Neuronal stem cell (in vitro differentiated cells): ENCODE measurements at regions not wholly inside any gene's neighbourhood (a gene's known extent, or its start where the extent isn't known, plus 50 kb on each side); places are given as distances from the start of the nearest gene placed in this dataset.

Source experiments
- DNase-seq: peaks from one replicate; pipeline ENCODE4 v3.0.0-alpha.2; 2013; ENCODE audit warnings: low spot score
- H2AFZ ChIP-seq: one replicate; pipeline ENCODE4 v1.6.1; 2013; ENCODE audit warnings: mild to moderate bottlenecking, low read length, inconsistent platforms
- H2AK5ac ChIP-seq: 2 replicates; pipeline ENCODE4 v1.6.1; 2013; ENCODE audit warnings: low read depth, mild to moderate bottlenecking, inconsistent platforms, low read length, moderate library complexity, mixed read lengths
- H2BK120ac ChIP-seq: 2 replicates; pipeline ENCODE4 v1.6.1; 2013; ENCODE audit warnings: low read depth, mild to moderate bottlenecking, inconsistent platforms, low read length, moderate library complexity, mixed read lengths
- H2BK12ac ChIP-seq: one replicate; pipeline ENCODE4 v1.6.1; 2013; ENCODE audit warnings: low read length, inconsistent platforms
- H2BK15ac ChIP-seq: 2 replicates; pipeline ENCODE4 v1.6.1; 2013; ENCODE audit warnings: mild to moderate bottlenecking, low read length, inconsistent platforms, mixed read lengths
- H2BK5ac ChIP-seq: one replicate; pipeline ENCODE4 v1.6.1; 2013; ENCODE audit warnings: inconsistent platforms, mild to moderate bottlenecking, low read length, moderate library complexity
- H3K14ac ChIP-seq: one replicate; pipeline ENCODE4 v1.6.1; 2013; ENCODE audit warnings: low read length, inconsistent platforms
- H3K18ac ChIP-seq: 2 replicates; pipeline ENCODE4 v1.6.1; 2013; ENCODE audit warnings: low read length, inconsistent platforms
- H3K23ac ChIP-seq: 2 replicates; pipeline ENCODE4 v1.6.1; 2013; ENCODE audit warnings: low read depth, mild to moderate bottlenecking, mixed read lengths, low read length, inconsistent platforms; ENCODE audit not compliant: poor library complexity
- H3K27ac ChIP-seq: replicated peaks from 3 replicates; pipeline ENCODE4 v1.5.1; 2013; ENCODE audit warnings: low read length, inconsistent platforms
- H3K27me3 ChIP-seq, 3 experiments: 2 replicates each; pipeline ENCODE4 v1.6.1; 2013; ENCODE audit warnings: low read length in 3 of 3, mild to moderate bottlenecking in 2 of 3, inconsistent platforms in 1 of 3, low read depth in 1 of 3, mixed read lengths in 1 of 3, moderate library complexity in 1 of 3; ENCODE audit not compliant: control insufficient read depth in 3 of 3, insufficient read depth in 3 of 3
- H3K36me3 ChIP-seq, 2 donors: replicated peaks in 1 of 2; 2 replicates each; pipeline ENCODE4 v1.6.1; 2013; ENCODE audit warnings: low read length in 2 of 2; ENCODE audit not compliant: control insufficient read depth in 2 of 2, insufficient read depth in 2 of 2
- H3K4ac ChIP-seq: 2 replicates; pipeline ENCODE4 v1.6.1; 2013; ENCODE audit warnings: inconsistent platforms, mild to moderate bottlenecking, low read length, moderate library complexity
- H3K4me1 ChIP-seq, 2 donors: 1 replicate in 1 of 2; 2 replicates in 1 of 2; pipeline ENCODE4 v1.6.1; 2013; ENCODE audit warnings: low read length in 2 of 2, low read depth in 1 of 2; ENCODE audit not compliant: control insufficient read depth in 2 of 2, insufficient read depth in 1 of 2
- H3K4me2 ChIP-seq: one replicate; pipeline ENCODE4 v1.6.1; 2013; ENCODE audit warnings: mild to moderate bottlenecking, low read length, inconsistent platforms; ENCODE audit not compliant: insufficient read depth, poor library complexity, severe bottlenecking
- H3K4me3 ChIP-seq, 2 donors: 2 replicates each; pipeline ENCODE4 v1.5.1; 2013; ENCODE audit warnings: low read length in 2 of 2, mild to moderate bottlenecking in 2 of 2, inconsistent platforms in 1 of 2, moderate library complexity in 1 of 2
- H3K79me1 ChIP-seq: one replicate; pipeline ENCODE4 v1.6.1; 2013; ENCODE audit warnings: low read depth, mild to moderate bottlenecking, inconsistent platforms, low read length, moderate library complexity
- H3K9ac ChIP-seq: one replicate; pipeline ENCODE4 v1.6.1; 2013; ENCODE audit warnings: mild to moderate bottlenecking, low read depth, low read length, inconsistent platforms; ENCODE audit not compliant: poor library complexity
- H3K9me3 ChIP-seq, 2 donors: replicated peaks in 1 of 2; 2 replicates each; pipeline versions ENCODE3 to v1.6.1; 2013; ENCODE audit warnings: low read length in 2 of 2, mild to moderate bottlenecking in 2 of 2, inconsistent platforms in 1 of 2, low read depth in 1 of 2, mixed read lengths in 1 of 2, moderate library complexity in 1 of 2; ENCODE audit not compliant: control insufficient read depth in 2 of 2, insufficient read depth in 1 of 2
- H4K8ac ChIP-seq: one replicate; pipeline ENCODE4 v1.6.1; 2013; ENCODE audit warnings: low read depth, mild to moderate bottlenecking, inconsistent platforms, low read length, moderate library complexity
- H4K91ac ChIP-seq: one replicate; pipeline ENCODE4 v1.6.1; 2013; ENCODE audit warnings: low read length, low read depth, mild to moderate bottlenecking, inconsistent platforms; ENCODE audit not compliant: poor library complexity
- WGBS, 2 donors: extraction: QIAGEN DNeasy Blood & Tissue Kit; methylation state at CpG; one replicate each; pipeline ENCODE4 v1.1.7; 2013; ENCODE audit warnings: missing lambda C conversion rate in 2 of 2, mixed read lengths in 1 of 2; ENCODE audit not compliant: insufficient read length in 2 of 2, insufficient replicate concordance in 1 of 2; ENCODE audit errors: extremely low coverage in 2 of 2; 5-methylcytosine and 5-hydroxymethylcytosine counted together

GRCh38 chr7:96484845-96485244 lies 162.9 kb upstream of the SLC25A13 start:
- no peak overlapping the region for H3K4me2 ChIP-seq
- no peak overlapping the region for H3K4me3 ChIP-seq
- no peak overlapping the region for H3K18ac ChIP-seq
- no peak overlapping the region for H3K9ac ChIP-seq
- H3K79me1 ChIP-seq: no peaks in the 10 kb centered on the region
- no peak overlapping the region for H3K4ac ChIP-seq
- H2AK5ac ChIP-seq: no peak overlapping the region
- H2BK120ac ChIP-seq: no peak overlapping the region
- no peak overlapping the region for H3K27ac ChIP-seq
- H3K23ac ChIP-seq: no peak overlapping the region
- no CpG with 5 or more reads among the region's 1 CpG for WGBS, 2 donors
- H3K4me1 ChIP-seq: peaks cover 0 to 4% of the 10 kb centered on the region in 2 donors
- H3K36me3 ChIP-seq: no peaks in the 10 kb centered on the region
- H2BK12ac ChIP-seq: no peak overlapping the region
- H2BK5ac ChIP-seq: no peak overlapping the region
- no peak overlapping the region for H2AFZ ChIP-seq
- H4K8ac ChIP-seq: no peak overlapping the region
- no peak overlapping the region for H4K91ac ChIP-seq
- H2BK15ac ChIP-seq: no peak overlapping the region
- no peak overlapping the region for H3K14ac ChIP-seq
- no peaks in the 10 kb centered on the region for H3K9me3 ChIP-seq
- H3K27me3 ChIP-seq: peaks cover 0 to 3% (median 0%) of the 10 kb centered on the region in 3 experiments
- no peak for DNase-seq

- no peak overlapping the region for H3K4me2 ChIP-seq
- no peak overlapping the region for H4K8ac ChIP-seq
- no peaks in the 10 kb centered on the region for H3K79me1 ChIP-seq
- H3K4ac ChIP-seq: no peak overlapping the region
- no peaks in the 10 kb centered on the region for H3K9me3 ChIP-seq
- H3K9ac ChIP-seq: no peak overlapping the region
- H2BK5ac ChIP-seq: no peak overlapping the region
- no peak overlapping the region for H2BK120ac ChIP-seq
- H4K91ac ChIP-seq: no peak overlapping the region
- no peak overlapping the region for H2BK15ac ChIP-seq
- H3K18ac ChIP-seq: no peak overlapping the region
- peaks cover 0 to 4% of the 10 kb centered on the region in 2 donors for H3K4me1 ChIP-seq
- no peak overlapping the region for H2AFZ ChIP-seq
- no peak overlapping the region for H3K27ac ChIP-seq
- no peak overlapping the region for H2AK5ac ChIP-seq
- no peak overlapping the region for H3K14ac ChIP-seq
- H3K23ac ChIP-seq: no peak overlapping the region
- H3K27me3 ChIP-seq: peaks cover 0 to 3% (median 0%) of the 10 kb centered on the region in 3 experiments
- no peak overlapping the region for H3K4me3 ChIP-seq
- no CpG with 5 or more reads among the region's 2 CpGs for WGBS, 2 donors
- DNase-seq: no peak
- no peak overlapping the region for H2BK12ac ChIP-seq
- no peaks in the 10 kb centered on the region for H3K36me3 ChIP-seq
Measured at GRCh38 chr7:96484091-96484490, 162.2 kb upstream of the SLC25A13 start.

- Histone ChIP-seq H4K91ac (no peak overlapping the region), H3K79me1 (no peaks in the 10 kb centered on the region)
- WGBS, 2 donors: no CpG with 5 or more reads among the region's 1 CpG
Measured at GRCh38 chr7:96481796-96482195, 159.9 kb upstream of the SLC25A13 start.

GRCh38 chr7:96479015-96479645 lies 157.2 kb upstream of the SLC25A13 start:
- WGBS, 2 donors: no CpG with 5 or more reads among the region's 4 CpGs
- H4K8ac ChIP-seq: no peak overlapping the region

More at GRCh38 chr7:96481796-96482195, 159.9 kb upstream of the SLC25A13 start:
- H3K9ac ChIP-seq: no peak overlapping the region
- H2BK120ac ChIP-seq: no peak overlapping the region
- no peak overlapping the region for H2AFZ ChIP-seq
- no peak overlapping the region for H3K18ac ChIP-seq
- H3K9me3 ChIP-seq: no peaks in the 10 kb centered on the region
- H3K27ac ChIP-seq: no peak overlapping the region
- H3K4ac ChIP-seq: no peak overlapping the region
- H3K36me3 ChIP-seq: no peaks in the 10 kb centered on the region
- H4K8ac ChIP-seq: no peak overlapping the region
- no peak overlapping the region for H2BK15ac ChIP-seq
- no peak overlapping the region for H2BK5ac ChIP-seq
- peaks cover 0 to 3% (median 0%) of the 10 kb centered on the region in 3 experiments for H3K27me3 ChIP-seq
- no peak overlapping the region for H2BK12ac ChIP-seq
- no peak overlapping the region for H3K23ac ChIP-seq
- no peak for DNase-seq
- no peak overlapping the region for H3K14ac ChIP-seq
- H3K4me1 ChIP-seq: peaks cover 0 to 3% of the 10 kb centered on the region in 2 donors
- H2AK5ac ChIP-seq: no peak overlapping the region
- no peak overlapping the region for H3K4me3 ChIP-seq
- no peak overlapping the region for H3K4me2 ChIP-seq

More at GRCh38 chr7:96479015-96479645, 157.2 kb upstream of the SLC25A13 start:
- Histone ChIP-seq H2BK15ac (no peak overlapping the region), H3K9ac (no peak overlapping the region), H3K27me3 (peaks cover 0 to 8% (median 0%) of the 10 kb centered on the region in 3 experiments), H3K4me1 (no peaks in the 10 kb centered on the region), H4K91ac (no peak overlapping the region), H3K4me3 (no peak overlapping the region), H2BK12ac (no peak overlapping the region), H2AFZ (no peak overlapping the region), H3K4me2 (no peak overlapping the region), H3K36me3 (no peaks in the 10 kb centered on the region), H2BK120ac (no peak overlapping the region), H3K27ac (no peak overlapping the region), H3K18ac (no peak overlapping the region), H3K79me1 (no peaks in the 10 kb centered on the region), H2AK5ac (no peak overlapping the region), H3K4ac (no peak overlapping the region), H3K9me3 (no peaks in the 10 kb centered on the region), H3K14ac (no peak overlapping the region), H2BK5ac (no peak overlapping the region), H3K23ac (no peak overlapping the region)
- DNase-seq: no peak
